Activated CD4-positive, CD25-positive, alpha-beta regulatory T cell treated with anti-CD3 and anti-CD28 coated beads, Interleukin-2, amount 50 U/mL, for 24 hours (primary cell): ENCODE measurements at regions not wholly inside any gene's neighbourhood (a gene's known extent, or its start where the extent isn't known, plus 50 kb on each side); places are given as distances from the start of the nearest gene placed in this dataset.
"Not testable (repeated sequence)": the region's sequence is repeated elsewhere in the genome, so short reads cannot be mapped to it uniquely, and the experiment has no call there.

Source experiments
- ATAC-seq, 2 donors: fragments of 150-1000 bp; cut with Tn5 transposase; one replicate each; pipeline ENCODE4 v1.10.0; 2021; ENCODE audit warnings: mild to moderate bottlenecking in 1 of 2, moderate library complexity in 1 of 2

GRCh38 chr10:17538941-17539340 is 78.2 kb downstream of the HACD1 start:
- no peak for ATAC-seq

- no peak for ATAC-seq
Observed at GRCh38 chr10:17537281-17537680, 79.9 kb downstream of the HACD1 start.

- ATAC-seq = no peak
Observed at GRCh38 chr10:17536221-17536620, 81.0 kb downstream of the HACD1 start.

- no peak for ATAC-seq
Observed at GRCh38 chr10:17533731-17534130, 79.3 kb upstream of the ST8SIA6 start.

GRCh38 chr10:17528306-17528862 is 74.0 kb upstream of the ST8SIA6 start:
- no peak for ATAC-seq

- ATAC-seq = no peak
Observed at GRCh38 chr10:17527514-17528146, 73.2 kb upstream of the ST8SIA6 start.

- not testable (repeated sequence) for ATAC-seq
Observed at GRCh38 chr10:17526571-17526970, 72.2 kb upstream of the ST8SIA6 start.

GRCh38 chr10:17523917-17524316 is 69.5 kb upstream of the ST8SIA6 start:
- no peak for ATAC-seq

- no peak for ATAC-seq
Observed at GRCh38 chr10:17523246-17523753, 68.9 kb upstream of the ST8SIA6 start.

- not testable (repeated sequence) for ATAC-seq
Observed at GRCh38 chr10:17522269-17522668, 67.9 kb upstream of the ST8SIA6 start.

GRCh38 chr10:17519457-17519856 is 65.1 kb upstream of the ST8SIA6 start:
- no peak for ATAC-seq

GRCh38 chr10:17518338-17518737 is 63.9 kb upstream of the ST8SIA6 start:
- no peak for ATAC-seq

- no peak for ATAC-seq
Observed at GRCh38 chr10:17516376-17516775, 62.0 kb upstream of the ST8SIA6 start.

GRCh38 chr10:17512341-17513001 is 58.1 kb upstream of the ST8SIA6 start:
- ATAC-seq = no peak

GRCh38 chr10:17510242-17510908 is 56.0 kb upstream of the ST8SIA6 start:
- ATAC-seq = no peak

- no peak for ATAC-seq
Observed at GRCh38 chr10:17507538-17507937, 53.1 kb upstream of the ST8SIA6 start.

GRCh38 chr10:17506856-17507471 is 52.6 kb upstream of the ST8SIA6 start:
- ATAC-seq = peak in 1 of 2 donors; percentile 4

- peak; percentile 26 to 71 for ATAC-seq
Observed at GRCh38 chr10:17506390-17506789, 52.0 kb upstream of the ST8SIA6 start.

GRCh38 chr10:17504547-17505245 is 50.3 kb upstream of the ST8SIA6 start:
- no peak for ATAC-seq
